Tibial artery (tissue), 4 donors: ENCODE measurements at regions not wholly inside any gene's neighbourhood (a gene's known extent, or its start where the extent isn't known, plus 50 kb on each side); places are given as distances from the start of the nearest gene placed in this dataset.
A peak's percentile ranks its signal among the peaks of the same experiment; 100 is the strongest.

ENCODE experiments used
- DNase-seq, 2 donors: peaks; one replicate each; pipeline ENCODE4 v3.0.0-alpha.2; 2019
- H3K27ac ChIP-seq, 2 donors: fragments of 200-600 bp; sonication (generic) in 1 of 2; 1 replicate in 1 of 2; 2 replicates in 1 of 2; pipeline ENCODE4 v1.5.1; 2018 to 2019; ENCODE audit warnings: mild to moderate bottlenecking in 1 of 2
- H3K27me3 ChIP-seq, 2 donors: fragments of 200-600 bp; sonication (generic) in 1 of 2; one replicate each; pipeline versions ENCODE4 v1.5.1 to v1.6.0; 2016 to 2019
- H3K36me3 ChIP-seq, 3 donors: fragments of 200-600 bp; sonication (generic) in 2 of 3; one replicate each; pipeline ENCODE4 v1.5.1; 2016 to 2019; ENCODE audit warnings: mild to moderate bottlenecking in 2 of 3
- H3K4me1 ChIP-seq, 4 donors: fragments of 200-600 bp; sonication (generic) in 2 of 4; 1 replicate in 3 of 4; 2 replicates in 1 of 4; pipeline ENCODE4 v1.5.1; 2016 to 2019
- H3K4me3 ChIP-seq, 2 donors: fragments of 200-600 bp; sonication (generic) in 1 of 2; 1 replicate in 1 of 2; 2 replicates in 1 of 2; pipeline ENCODE4 v1.5.1; 2018 to 2019; ENCODE audit warnings: mild to moderate bottlenecking in 2 of 2
- H3K9me3 ChIP-seq, 3 donors: fragments of 200-600 bp; sonication (generic) in 1 of 3; one replicate each; pipeline ENCODE4 v1.5.1; 2016 to 2019
- intact Hi-C: fragments of 100-400 bp; cut with DNase I; formaldehyde crosslinking; loops from one replicate; pipeline ENCODE4 v1.15.0; 2023; ENCODE audit warnings: low total_unique reads
- TF ChIP-seq, protein P1 (sequence below), 2 experiments: fragments of 200-600 bp in 1 of 2; fragments of 450-650 bp in 1 of 2; IDR thresholded peaks; one replicate each; pipeline ENCODE4 v1.5.1; 2017 to 2019; ENCODE audit warnings: antibody characterized with exemption in 2 of 2, mild to moderate bottlenecking in 1 of 2, moderate library complexity in 1 of 2

DNA sequence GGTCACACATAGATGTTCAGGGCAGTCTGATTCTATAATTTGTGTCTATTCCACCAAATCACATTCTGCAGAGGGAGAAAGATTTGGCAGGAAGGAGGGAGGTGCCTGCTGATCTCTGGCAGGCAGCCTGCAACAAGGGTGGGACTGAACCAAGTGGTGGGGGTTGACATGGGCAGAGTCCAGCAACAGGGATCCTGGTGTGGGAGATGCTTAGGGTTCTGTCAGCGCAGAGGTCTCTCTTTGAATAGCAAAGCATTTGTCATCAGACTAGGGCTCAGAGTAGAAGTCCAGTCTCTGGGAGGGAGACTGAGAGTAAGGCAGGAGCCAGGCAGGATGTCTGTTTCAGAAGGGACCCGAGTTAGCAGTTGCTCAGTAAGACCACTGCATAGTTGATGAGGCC lies 94.6 kb downstream of the UTP18 start:
- Histone ChIP-seq H3K9me3 (no peaks in the 10 kb centered on the region), H3K36me3 (no peaks in the 10 kb centered on the region), H3K27me3 (peaks cover 0 to 3% of the 10 kb centered on the region in 2 donors), H3K4me3 (no peak overlapping the region), H3K27ac (no peak overlapping the region), H3K4me1 (peaks cover 0 to 11% (median 4%) of the 10 kb centered on the region in 4 donors)
- intact Hi-C loops: no loop called here
- TF ChIP-seq, protein P1, sequence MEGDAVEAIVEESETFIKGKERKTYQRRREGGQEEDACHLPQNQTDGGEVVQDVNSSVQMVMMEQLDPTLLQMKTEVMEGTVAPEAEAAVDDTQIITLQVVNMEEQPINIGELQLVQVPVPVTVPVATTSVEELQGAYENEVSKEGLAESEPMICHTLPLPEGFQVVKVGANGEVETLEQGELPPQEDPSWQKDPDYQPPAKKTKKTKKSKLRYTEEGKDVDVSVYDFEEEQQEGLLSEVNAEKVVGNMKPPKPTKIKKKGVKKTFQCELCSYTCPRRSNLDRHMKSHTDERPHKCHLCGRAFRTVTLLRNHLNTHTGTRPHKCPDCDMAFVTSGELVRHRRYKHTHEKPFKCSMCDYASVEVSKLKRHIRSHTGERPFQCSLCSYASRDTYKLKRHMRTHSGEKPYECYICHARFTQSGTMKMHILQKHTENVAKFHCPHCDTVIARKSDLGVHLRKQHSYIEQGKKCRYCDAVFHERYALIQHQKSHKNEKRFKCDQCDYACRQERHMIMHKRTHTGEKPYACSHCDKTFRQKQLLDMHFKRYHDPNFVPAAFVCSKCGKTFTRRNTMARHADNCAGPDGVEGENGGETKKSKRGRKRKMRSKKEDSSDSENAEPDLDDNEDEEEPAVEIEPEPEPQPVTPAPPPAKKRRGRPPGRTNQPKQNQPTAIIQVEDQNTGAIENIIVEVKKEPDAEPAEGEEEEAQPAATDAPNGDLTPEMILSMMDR (IDR thresholded peaks at IDR 0.05): no peak
- no peak for DNase-seq

DNA sequence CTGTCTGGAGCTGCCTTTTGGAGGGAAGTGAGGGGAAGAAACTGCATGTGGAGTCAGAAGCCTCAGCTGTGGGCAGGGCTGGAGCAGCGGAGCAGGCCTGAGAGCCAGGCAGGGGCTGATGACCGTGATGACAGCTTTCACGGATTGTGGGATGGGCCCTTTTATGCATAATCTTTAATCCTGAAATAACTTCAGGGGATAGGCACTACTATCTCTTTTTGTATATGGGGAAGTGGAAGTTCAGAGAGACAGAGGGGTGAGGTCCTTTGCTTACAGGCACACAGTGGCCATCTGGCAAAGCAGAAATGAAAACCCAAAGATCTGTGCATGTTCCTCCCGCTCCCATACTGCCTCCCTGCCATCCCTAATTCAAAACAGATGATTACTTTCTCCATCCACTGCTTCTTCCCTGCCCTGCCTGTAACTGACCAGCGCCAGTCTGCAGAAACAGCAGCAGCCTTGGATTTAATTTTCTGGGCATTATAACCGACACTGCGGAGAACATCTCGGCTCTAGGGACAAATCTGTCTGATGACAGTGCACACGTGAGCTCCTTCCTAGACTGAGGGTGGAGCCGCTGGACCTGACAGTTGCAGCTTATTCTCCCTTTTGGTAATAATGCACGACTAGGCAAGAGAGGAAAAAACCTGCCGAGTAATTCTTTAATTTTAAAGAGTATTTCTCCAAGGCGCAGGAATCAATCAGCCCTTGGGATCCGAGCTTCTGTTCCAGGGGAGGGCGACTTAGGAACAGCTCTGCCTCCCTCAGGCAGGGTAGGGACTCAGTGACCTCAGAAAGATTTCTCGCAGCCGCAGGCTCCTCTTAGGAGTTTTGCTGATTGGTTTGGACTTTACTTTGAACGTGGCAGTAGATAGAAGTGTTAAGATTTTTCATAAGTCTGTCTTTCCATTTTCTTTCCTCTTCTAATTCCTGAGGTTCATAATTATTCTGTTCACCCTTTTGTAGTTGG lies 95.4 kb downstream of the UTP18 start:
- intact Hi-C loops: no loop called here
- TF ChIP-seq, protein P1 (IDR thresholded peaks at IDR 0.05): no peak

DNA sequence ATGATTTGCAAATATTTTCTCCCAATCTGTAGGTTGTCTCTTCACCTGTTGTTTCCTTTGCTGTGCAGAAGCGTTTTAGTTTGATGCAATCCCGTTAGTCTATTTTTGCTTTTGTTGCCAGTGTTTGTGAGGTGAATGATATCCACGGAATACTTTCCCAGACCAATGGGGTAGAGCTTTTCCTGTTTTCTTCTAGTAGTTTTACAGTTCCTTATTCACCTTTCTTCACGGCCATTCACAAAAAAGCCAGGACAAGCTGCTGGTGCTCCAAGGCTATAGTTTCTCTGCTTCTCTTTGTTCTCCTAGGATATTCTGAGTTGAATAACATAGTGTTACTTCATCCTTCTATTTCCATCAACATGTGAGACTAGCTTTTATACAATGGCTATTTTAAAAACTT lies 98.7 kb downstream of the UTP18 start:
- DNase-seq: no peak
- Histone ChIP-seq H3K36me3 (no peaks in the 10 kb centered on the region), H3K9me3 (no peaks in the 10 kb centered on the region), H3K27me3 (no peaks in the 10 kb centered on the region), H3K4me1 (no peaks in the 10 kb centered on the region), H3K4me3 (no peak overlapping the region), H3K27ac (no peak overlapping the region)
- TF ChIP-seq, protein P1 (IDR thresholded peaks at IDR 0.05): no peak
- intact Hi-C loops: no loop called here

More for the DNA sequence above, 95.4 kb downstream of the UTP18 start:
- peaks cover 0 to 11% (median 4%) of the 10 kb centered on the region in 4 donors for H3K4me1 ChIP-seq
- H3K27me3 ChIP-seq: no peaks in the 10 kb centered on the region
- no peak overlapping the region for H3K27ac ChIP-seq
- H3K36me3 ChIP-seq: no peaks in the 10 kb centered on the region
- no peaks in the 10 kb centered on the region for H3K9me3 ChIP-seq
- no peak for DNase-seq
- H3K4me3 ChIP-seq: no peak overlapping the region

DNA sequence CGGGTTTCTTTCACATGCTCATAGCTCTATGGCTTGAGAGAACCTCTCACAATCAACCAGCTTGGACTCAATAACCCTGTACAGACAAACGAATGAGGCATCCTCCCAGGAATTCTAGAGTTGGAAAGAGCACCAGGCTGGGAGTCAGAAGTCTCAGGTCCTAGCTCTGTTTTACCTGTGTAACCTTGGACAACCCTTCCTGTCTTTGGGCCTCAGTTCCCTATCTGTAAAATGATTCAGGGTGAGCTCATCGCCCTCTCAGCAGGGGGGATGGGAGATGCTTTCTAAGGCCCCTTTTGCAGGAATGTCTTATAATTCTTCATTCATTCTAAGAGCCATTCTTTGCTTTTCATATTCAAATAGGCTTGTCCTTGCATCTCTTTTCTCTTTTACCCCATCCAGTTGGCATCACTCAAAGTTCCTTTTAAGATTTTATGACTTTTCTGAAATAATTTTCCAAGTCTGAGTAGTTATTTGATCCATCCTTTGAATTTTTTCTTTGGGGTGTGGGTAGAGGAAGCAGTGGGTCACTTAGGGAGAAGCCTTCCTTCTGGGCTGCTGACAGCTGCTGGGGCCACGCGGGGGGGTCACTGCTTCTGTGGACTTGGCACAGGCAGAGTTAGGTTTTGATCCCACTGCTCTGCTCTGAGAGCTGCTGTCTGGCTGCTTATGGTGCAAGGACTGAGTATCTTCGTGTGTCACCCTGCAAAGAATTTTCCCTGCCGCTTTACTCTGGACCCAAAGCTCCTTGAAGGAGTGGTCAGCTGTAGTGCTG lies 102.7 kb downstream of the UTP18 start:
- Histone ChIP-seq H3K27me3 (no peaks in the 10 kb centered on the region), H3K9me3 (no peaks in the 10 kb centered on the region), H3K4me1 (no peaks in the 10 kb centered on the region), H3K4me3 (no peak overlapping the region), H3K36me3 (no peaks in the 10 kb centered on the region), H3K27ac (no peak overlapping the region)
- intact Hi-C loops: no loop called here
- no peak for DNase-seq
- TF ChIP-seq, protein P1 (IDR thresholded peaks at IDR 0.05): no peak

DNA sequence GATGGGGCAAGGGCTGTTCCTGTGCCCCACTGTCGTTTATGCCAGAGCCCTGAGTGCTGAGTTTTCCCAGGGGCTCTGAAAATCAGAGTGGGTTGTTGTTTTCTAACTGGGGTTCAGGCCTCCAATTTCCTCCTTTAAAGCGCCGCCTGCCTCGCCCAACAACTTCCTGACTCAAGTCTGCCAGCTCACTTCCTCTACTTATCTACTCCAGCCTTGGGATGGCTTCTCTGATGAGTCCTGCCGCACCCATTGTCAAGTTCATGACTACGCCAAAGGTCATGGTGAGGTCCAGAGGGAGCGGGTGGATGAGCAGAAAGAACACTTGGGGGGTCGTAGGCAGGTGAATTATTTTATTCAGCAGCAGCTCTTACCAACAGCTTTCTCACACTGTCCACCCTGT lies 104.7 kb downstream of the UTP18 start:
- Histone ChIP-seq H3K4me1 (no peaks in the 10 kb centered on the region), H3K27me3 (no peaks in the 10 kb centered on the region), H3K27ac (no peak overlapping the region), H3K4me3 (no peak overlapping the region), H3K9me3 (no peaks in the 10 kb centered on the region), H3K36me3 (no peaks in the 10 kb centered on the region)
- peak in 1 of 2 donors; percentile 24 for DNase-seq
- TF ChIP-seq, protein P1 (IDR thresholded peaks at IDR 0.05): no peak
- intact Hi-C loops: no loop called here
